CD4-positive, alpha-beta T cell treated with Interleukin-10 for 1 hour (primary cell): ENCODE measurements at regions not wholly inside any gene's neighbourhood (a gene's known extent, or its start where the extent isn't known, plus 50 kb on each side); places are given as distances from the start of the nearest gene placed in this dataset.
"Not testable (repeated sequence)": the region's sequence is repeated elsewhere in the genome, so short reads cannot be mapped to it uniquely, and the experiment has no call there.

Source experiments
- DNase-seq: peaks from one replicate; pipeline ENCODE4 v3.0.0-alpha.2; 2020

GRCh38 chr12:131494741-131495524 is 216.0 kb upstream of the SFSWAP start:
- no peak for DNase-seq

GRCh38 chr12:131497966-131498365 is 212.9 kb upstream of the SFSWAP start:
- DNase-seq, result no peak

- no peak for DNase-seq
Observed at GRCh38 chr12:131499160-131499863, 211.6 kb upstream of the SFSWAP start.

GRCh38 chr12:131499864-131500190 is 211.1 kb upstream of the SFSWAP start:
- no peak for DNase-seq

GRCh38 chr12:131500564-131500963 is 210.3 kb upstream of the SFSWAP start:
- DNase-seq, result no peak

GRCh38 chr12:131505561-131505960 is 205.3 kb upstream of the SFSWAP start:
- DNase-seq, result no peak

GRCh38 chr12:131506426-131506825 is 204.5 kb upstream of the SFSWAP start:
- no peak for DNase-seq

- no peak for DNase-seq
Observed at GRCh38 chr12:131507094-131507493, 203.8 kb upstream of the SFSWAP start.

- no peak for DNase-seq
Observed at GRCh38 chr12:131507881-131508280, 203.0 kb upstream of the SFSWAP start.

- no peak for DNase-seq
Observed at GRCh38 chr12:131509701-131510100, 201.2 kb upstream of the SFSWAP start.

GRCh38 chr12:131510431-131510830 is 200.5 kb upstream of the SFSWAP start:
- DNase-seq, result no peak

- DNase-seq, result peak; percentile 61
Observed at GRCh38 chr12:131511391-131511802, 199.5 kb upstream of the SFSWAP start.

- DNase-seq, result no peak
Observed at GRCh38 chr12:131511803-131512561, 198.9 kb upstream of the SFSWAP start.

GRCh38 chr12:131513606-131514005 is 197.3 kb upstream of the SFSWAP start:
- no peak for DNase-seq

GRCh38 chr12:131520553-131520952 is 190.3 kb upstream of the SFSWAP start:
- DNase-seq, result not testable (repeated sequence)

GRCh38 chr12:131521326-131521725 is 189.6 kb upstream of the SFSWAP start:
- DNase-seq, result no peak

- DNase-seq, result no peak
Observed at GRCh38 chr12:131525795-131526508, 184.9 kb upstream of the SFSWAP start.

- no peak for DNase-seq
Observed at GRCh38 chr12:131527092-131527491, 183.8 kb upstream of the SFSWAP start.

- no peak for DNase-seq
Observed at GRCh38 chr12:131527736-131528135, 183.2 kb upstream of the SFSWAP start.

- DNase-seq, result no peak
Observed at GRCh38 chr12:131528144-131528543, 182.7 kb upstream of the SFSWAP start.

GRCh38 chr12:131528667-131529066 is 182.2 kb upstream of the SFSWAP start:
- no peak for DNase-seq

- no peak for DNase-seq
Observed at GRCh38 chr12:131529196-131530040, 181.5 kb upstream of the SFSWAP start.
